ENCODE measurements at regions not wholly inside any gene's neighbourhood (a gene's known extent, or its start where the extent isn't known, plus 50 kb on each side); places are given as distances from the start of the nearest gene placed in this dataset.
A peak's percentile ranks its signal among the peaks of the same experiment; 100 is the strongest.
"Not testable (repeated sequence)": the region's sequence is repeated elsewhere in the genome, so short reads cannot be mapped to it uniquely, and the experiment has no call there.

DNA sequence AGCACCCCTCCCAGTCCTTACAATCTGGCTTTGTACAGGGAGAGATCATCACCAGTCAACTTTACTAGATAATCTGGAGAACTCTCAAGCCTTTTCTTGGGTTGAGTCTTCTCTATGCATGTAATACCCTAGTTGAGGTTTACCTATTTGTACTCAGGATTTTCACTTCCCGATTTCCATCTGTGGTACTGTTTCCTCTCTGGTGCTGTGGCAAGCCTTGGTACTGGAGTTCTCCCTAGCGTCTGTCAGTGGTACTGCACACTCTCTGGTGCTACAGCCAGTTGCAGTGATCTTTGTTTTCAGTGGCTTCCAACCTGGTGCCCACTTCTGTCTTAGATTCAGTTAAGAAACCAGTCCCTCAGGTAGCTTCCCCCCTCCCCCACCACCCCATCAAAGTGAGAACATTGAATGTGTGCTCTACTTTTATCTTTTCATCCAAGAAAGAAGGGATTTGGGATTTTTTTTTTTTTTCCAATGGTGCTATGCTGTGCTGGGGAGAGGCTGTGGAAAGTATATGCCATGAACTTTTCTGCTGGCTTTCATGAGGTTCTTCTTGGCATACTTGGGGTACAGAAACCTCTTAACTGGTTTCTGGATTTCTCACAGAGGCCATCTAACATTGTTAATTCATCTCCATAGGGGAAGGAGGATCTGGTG lies 69.4 kb upstream of the EVL start:
- DNase-seq (ENCODE audit: low read depth) = peak; percentile 65

DNA sequence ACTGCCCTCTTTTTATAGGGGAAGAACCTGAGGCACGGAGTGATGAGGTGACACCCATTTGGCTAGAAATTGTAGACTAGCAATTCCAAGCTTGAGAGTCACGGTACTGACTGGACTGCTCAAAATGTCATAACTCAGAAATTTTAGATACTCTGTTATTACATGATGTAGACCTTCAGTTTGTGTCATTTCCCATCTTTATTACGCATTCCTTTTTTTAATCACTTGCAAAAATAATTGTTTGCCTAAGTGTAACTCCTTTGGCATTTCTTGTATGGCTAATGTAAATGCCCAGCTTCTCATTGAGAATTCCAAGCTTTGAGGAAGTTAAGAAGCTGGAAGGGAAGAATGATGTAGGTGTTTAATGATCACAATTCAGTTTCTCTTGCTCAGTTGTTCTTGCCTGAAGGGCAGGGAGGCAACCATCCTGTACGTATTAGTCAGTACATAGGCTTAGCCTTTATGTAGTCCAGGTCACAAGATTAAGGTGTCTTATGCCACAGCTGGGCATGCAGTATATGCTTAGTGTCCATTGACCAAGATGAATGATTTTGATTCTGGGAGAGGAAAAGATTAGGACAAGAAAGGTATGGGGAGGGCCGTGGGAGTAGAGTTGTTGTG lies 68.2 kb upstream of the EVL start:
- peak; percentile 51 for DNase-seq (ENCODE audit: low read depth)

DNA sequence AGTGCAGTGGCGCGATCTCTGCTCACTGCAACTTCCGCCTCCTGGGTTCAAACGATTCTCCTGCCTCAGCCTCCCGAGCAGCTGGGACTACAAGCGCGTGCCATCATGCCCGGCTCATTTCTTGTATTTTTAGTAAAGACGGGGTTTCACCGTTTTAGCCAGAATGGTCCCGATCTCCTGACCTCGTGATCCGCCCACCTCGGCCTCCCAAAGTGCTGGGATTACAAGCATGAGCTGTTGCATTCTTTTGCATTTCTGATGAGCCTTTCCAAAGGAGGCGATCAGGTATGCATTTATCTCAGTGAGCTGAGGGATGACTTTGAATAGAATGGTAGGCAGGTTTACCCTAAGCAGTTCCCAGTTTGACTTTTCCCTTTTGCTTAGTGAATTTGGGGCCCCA lies 64.8 kb upstream of the EVL start:
- DNase-seq (ENCODE audit: low read depth) = not testable (repeated sequence)

DNA sequence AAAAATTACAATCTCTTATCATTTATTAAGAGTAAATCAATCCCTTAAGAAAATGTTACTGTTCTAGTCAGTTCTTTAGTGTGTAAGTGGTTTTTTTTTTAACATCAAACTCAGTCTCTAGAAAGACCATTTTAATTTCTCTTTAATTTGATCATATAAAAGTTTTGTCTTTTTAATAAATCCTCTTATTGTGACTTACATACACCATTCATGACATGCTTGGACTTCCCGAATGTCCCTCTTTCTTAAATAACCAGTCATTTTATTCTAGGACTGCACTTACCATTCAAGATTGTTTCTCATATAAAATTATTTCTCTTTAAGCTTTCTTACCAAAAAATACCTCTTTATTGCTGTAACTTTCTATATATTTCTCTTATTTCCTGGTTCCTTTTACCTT lies 60.8 kb upstream of the EVL start:
- no peak for DNase-seq (ENCODE audit: low read depth)

DNA sequence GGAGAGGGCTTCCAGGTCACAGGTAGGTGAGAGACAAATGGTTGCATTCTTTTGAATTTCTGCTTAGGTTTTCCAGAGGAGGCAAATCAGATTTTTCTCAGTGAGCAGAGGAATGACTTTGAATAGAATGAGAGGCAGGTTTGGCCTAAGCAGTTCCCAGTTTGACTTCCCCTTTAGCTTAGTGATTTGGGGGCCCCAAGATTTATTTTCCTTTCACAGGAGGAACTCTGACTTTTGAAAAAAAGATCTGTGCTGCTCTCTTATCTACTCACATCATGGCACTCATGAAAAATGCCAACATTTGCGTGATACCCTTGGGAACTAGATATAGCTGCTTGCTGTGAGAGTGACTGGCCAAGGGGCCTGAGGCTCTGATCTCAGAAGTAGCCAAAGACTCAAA lies 58.0 kb upstream of the EVL start:
- no peak for DNase-seq (ENCODE audit: low read depth)

DNA sequence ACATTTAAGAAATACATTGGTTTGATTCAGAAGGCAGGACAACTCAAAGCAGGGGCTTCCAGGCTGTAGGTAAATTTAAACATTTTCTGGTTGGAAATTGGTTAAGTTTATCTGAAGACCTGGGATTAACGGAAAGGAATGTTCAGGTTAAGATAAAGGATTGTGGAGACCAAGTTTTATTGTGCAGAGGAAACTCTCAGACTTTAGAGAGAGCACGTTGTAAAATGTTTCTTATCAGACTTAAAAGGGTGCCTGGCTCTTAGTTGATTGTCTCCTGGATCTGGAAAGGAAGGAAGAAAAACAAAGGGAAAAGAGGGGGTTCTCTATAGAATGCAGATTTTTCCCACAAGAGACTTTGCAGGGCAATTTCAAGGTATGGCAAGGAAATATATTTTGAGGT lies 55.4 kb upstream of the EVL start:
- DNase-seq (ENCODE audit: low read depth) = not testable (repeated sequence)

DNA sequence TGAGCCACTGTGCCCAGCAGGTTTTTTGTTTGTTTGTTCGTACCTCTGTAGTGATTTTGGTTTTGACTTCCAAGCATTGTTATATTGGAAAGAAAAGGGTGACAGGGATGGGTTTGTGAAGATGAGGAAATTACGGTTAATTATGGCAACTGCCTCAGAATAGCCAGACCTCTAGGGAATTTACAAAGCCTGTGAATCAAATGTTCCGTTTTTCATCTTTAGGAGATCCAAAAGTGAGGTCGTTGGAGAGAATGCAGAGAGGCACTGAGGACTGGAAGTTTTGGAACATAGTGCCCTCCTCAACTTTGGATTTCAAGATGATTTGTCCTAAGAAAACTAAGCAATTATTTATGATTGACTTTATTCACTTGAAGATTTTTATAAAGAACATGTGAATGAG lies 54.5 kb upstream of the EVL start:
- no peak for DNase-seq (ENCODE audit: low read depth)

DNA sequence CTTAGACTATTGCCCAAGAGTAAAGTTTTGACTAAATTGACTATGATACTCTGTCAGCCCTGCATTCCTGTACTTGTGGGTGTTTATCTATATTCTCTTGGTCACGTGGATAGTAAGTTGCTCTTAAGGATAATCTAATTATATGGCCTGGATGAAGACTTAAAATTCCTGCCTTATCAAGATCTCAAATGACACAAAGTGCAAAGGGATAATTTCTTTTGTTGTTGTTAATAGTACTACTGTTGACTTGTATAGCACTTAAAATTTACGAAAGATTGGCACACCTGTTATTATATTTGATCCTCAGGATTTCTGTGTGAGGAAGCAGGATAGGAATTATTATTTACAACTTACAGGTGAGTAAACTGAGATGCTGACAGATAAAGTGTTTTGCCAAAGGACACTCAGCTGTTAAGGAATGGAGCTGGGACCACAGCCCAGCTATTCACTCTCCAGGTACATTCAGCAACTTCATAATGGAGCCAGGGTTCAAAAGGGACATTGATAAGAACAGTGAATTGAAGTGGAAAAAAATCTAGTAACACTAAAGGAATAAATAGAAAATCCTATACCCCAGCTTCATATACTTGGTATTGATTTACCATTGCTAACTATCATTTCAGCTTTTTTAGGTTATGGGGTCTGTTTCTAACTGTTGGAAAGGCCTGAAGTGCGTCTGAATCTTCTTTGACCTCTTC lies 53.4 kb upstream of the EVL start:
- DNase-seq (ENCODE audit: low read depth) = no peak

DNA sequence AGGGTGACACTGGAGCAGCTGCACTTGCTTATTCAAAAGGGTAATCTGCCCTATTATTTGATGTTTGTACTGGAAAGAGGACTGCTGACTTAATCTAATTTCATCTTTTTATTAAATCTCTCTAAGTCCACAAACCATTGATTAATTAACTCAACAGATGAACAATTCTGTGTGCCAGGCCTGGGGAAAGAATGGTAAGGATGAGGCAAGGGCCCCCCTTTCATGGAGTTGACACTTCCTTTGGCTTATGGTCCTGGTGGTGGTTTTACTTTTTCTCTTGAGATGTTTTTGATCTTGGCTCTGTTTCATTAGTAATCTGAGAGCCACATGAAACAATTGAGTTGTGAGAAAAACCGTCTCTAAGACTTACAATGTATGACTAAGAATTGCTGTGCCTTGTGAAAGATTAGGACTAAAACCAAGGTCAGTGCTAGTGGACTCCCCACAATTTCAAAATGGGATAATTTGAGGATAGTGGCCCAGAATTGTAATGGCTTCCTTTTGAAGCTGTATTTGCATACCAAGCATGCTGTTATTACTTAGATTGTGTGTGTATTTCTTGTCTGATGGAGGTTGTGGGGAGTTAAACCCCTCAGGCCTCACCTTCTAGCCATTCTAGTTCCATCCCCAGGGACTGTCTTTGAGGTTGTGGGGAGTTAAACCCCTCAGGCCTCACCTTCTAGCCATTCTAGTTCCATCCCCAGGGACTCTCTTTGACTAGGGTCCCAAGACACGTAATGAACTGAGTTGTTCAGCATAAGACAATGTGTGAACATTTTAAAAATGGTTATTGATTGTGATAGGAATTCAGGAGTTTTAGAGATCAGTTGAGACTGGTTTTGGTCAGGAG lies 52.5 kb upstream of the EVL start:
- peak; percentile 78 for DNase-seq (ENCODE audit: low read depth)

DNA sequence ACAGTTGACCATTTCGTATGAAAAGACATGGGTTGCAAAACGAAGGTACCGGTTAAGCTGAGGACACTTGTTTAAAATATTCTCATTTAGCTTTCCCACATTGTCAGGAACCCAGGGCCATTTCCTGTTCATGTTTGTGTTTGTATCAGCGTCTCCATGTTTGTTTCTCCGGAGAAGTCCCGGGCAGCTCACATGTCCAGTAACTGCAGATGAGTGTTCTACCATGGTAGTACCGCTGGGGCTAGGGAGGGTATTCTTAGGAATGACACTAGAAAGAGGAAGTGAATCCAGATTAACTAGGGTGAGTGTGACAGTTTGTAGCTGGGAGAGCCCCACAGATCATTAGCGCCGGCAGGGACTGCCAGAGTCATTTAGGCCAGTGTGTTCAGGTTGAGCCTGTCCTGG lies 50.0 kb upstream of the EVL start:
- no peak for DNase-seq (ENCODE audit: low read depth)
